Endothelial cell of umbilical vein (primary cell): ENCODE measurements at regions not wholly inside any gene's neighbourhood (a gene's known extent, or its start where the extent isn't known, plus 50 kb on each side); places are given as distances from the start of the nearest gene placed in this dataset.

Source experiments
- BruUV-seq: library from RNA; stranded (reverse); fragments of 400-500 nt; replicated peaks from 2 replicates; lab custom pipeline; 2021; lab: Mats Ljungman, UMichigan
- CTCF ChIA-PET: fragments of 300-600, 350-600 bp; sonication (Branson Sonifier 250); formaldehyde crosslinking; loops from one replicate; lab custom pipeline; 2021; ENCODE audit warnings: antibody characterized with exemption, inconsistent platforms; lab: Charles Lee
- POLR2A ChIA-PET: fragments of 300-600, 350-600 bp; sonication (Branson Sonifier 250); formaldehyde crosslinking; loops from one replicate; lab custom pipeline; 2021; ENCODE audit warnings: antibody characterized with exemption, inconsistent platforms; lab: Charles Lee
- DNase-seq: peaks from one replicate; pipeline ENCODE4 v3.0.0-alpha.2; 2011; ENCODE audit warnings: low read depth, low spot score
- FAIRE-seq: peaks from 2 replicates; lab custom pipeline; 2011; peaks lifted over from hg19 to GRCh38; lab: Jason Lieb, UNC
- H2AFZ ChIP-seq: 2 replicates; pipeline ENCODE4 v1.6.0; 2012; ENCODE audit warnings: low read depth, low read length, control low read depth, inconsistent platforms
- H3K27ac ChIP-seq: 2 replicates; pipeline ENCODE4 v1.5.1; 2011; ENCODE audit warnings: low read depth, mild to moderate bottlenecking, control low read depth, low read length, moderate library complexity; ENCODE audit not compliant: insufficient read depth
- H3K27me3 ChIP-seq, 2 experiments: 2 replicates each; pipeline versions ENCODE4 v1.6.0 to v1.6.1; 2011; ENCODE audit warnings: low read length in 2 of 2, mixed read lengths in 1 of 2; ENCODE audit not compliant: control insufficient read depth in 2 of 2, insufficient read depth in 2 of 2
- H3K36me3 ChIP-seq, 2 experiments: 2 replicates in 1 of 2; 3 replicates in 1 of 2; pipeline ENCODE4 v1.5.1; 2011; ENCODE audit warnings: low read length in 2 of 2, mild to moderate bottlenecking in 1 of 2, moderate library complexity in 1 of 2; ENCODE audit not compliant: control insufficient read depth in 2 of 2, insufficient read depth in 2 of 2; ENCODE audit errors: extremely low read depth in 1 of 2
- H3K4me1 ChIP-seq: 3 replicates; pipeline ENCODE4 v1.5.1; 2011; ENCODE audit warnings: mild to moderate bottlenecking, low read length; ENCODE audit not compliant: control insufficient read depth, insufficient read depth; ENCODE audit errors: extremely low read depth
- H3K4me2 ChIP-seq: 2 replicates; pipeline ENCODE4 v1.6.1; 2011; ENCODE audit warnings: low read length, control low read depth, mixed read lengths; ENCODE audit not compliant: insufficient read depth
- H3K4me3 ChIP-seq, 3 experiments: fragments of 200-600 bp in 1 of 3; sonication (generic), shearing (Covaris generic) in 1 of 3; replicated peaks in 1 of 3; 2 replicates each; pipeline ENCODE4 v1.5.1; 2011 to 2016; ENCODE audit warnings: control low read depth in 3 of 3, low read length in 3 of 3, mild to moderate bottlenecking in 2 of 3, inconsistent platforms in 1 of 3, low read depth in 1 of 3, moderate library complexity in 1 of 3; ENCODE audit not compliant: insufficient read depth in 1 of 3
- H3K79me2 ChIP-seq: 2 replicates; pipeline ENCODE4 v1.6.0; 2012; ENCODE audit warnings: low read length, inconsistent platforms; ENCODE audit not compliant: control insufficient read depth, insufficient read depth
- H3K9ac ChIP-seq: replicated peaks from 2 replicates; pipeline ENCODE3; 2011; ENCODE audit warnings: low read length, control low read depth; ENCODE audit not compliant: insufficient read depth; ENCODE audit errors: extremely low read depth
- H3K9me1 ChIP-seq: replicated peaks from 3 replicates; pipeline ENCODE4 v1.6.0; 2011; ENCODE audit warnings: mild to moderate bottlenecking, low read length; ENCODE audit not compliant: control insufficient read depth, insufficient read depth; ENCODE audit errors: extremely low read depth
- H3K9me3 ChIP-seq: replicated peaks from 2 replicates; pipeline ENCODE4 v1.5.1; 2012; ENCODE audit warnings: low read length, inconsistent platforms; ENCODE audit not compliant: control insufficient read depth, insufficient read depth
- H4K20me1 ChIP-seq: replicated peaks from 2 replicates; pipeline ENCODE3; 2011; ENCODE audit warnings: mild to moderate bottlenecking, low read length; ENCODE audit not compliant: control insufficient read depth, insufficient read depth; ENCODE audit errors: extremely low read depth
- CTCF ChIP-seq, 2 donors: IDR thresholded peaks; 1 replicate in 1 of 2; 2 replicates in 1 of 2; pipeline ENCODE4 v1.5.1; 2011; ENCODE audit warnings: low read length in 2 of 2, mild to moderate bottlenecking in 2 of 2, moderate library complexity in 2 of 2, control low read depth in 1 of 2, inconsistent platforms in 1 of 2, low read depth in 1 of 2; ENCODE audit not compliant: insufficient read depth in 1 of 2; ENCODE audit errors: extremely low read depth in 1 of 2
- EZH2 ChIP-seq: IDR thresholded peaks from 2 replicates; pipeline ENCODE4 v1.6.1; 2012; ENCODE audit warnings: borderline replicate concordance, low read depth, mild to moderate bottlenecking, moderate library complexity, low read length, inconsistent platforms; ENCODE audit not compliant: severe bottlenecking
- FOS ChIP-seq: IDR thresholded peaks from 2 replicates; pipeline ENCODE4 v1.6.1; 2011; ENCODE audit warnings: mild to moderate bottlenecking, low read length, moderate library complexity, borderline replicate concordance; ENCODE audit not compliant: insufficient read depth
- GATA2 ChIP-seq: IDR thresholded peaks from 2 replicates; pipeline ENCODE4 v1.7.0; 2011; ENCODE audit warnings: low read depth, mild to moderate bottlenecking, moderate library complexity, mixed read lengths, low read length; ENCODE audit not compliant: insufficient read length, insufficient read depth
- JUN ChIP-seq: IDR thresholded peaks from 2 replicates; pipeline ENCODE4 v1.6.1; 2011; ENCODE audit warnings: borderline replicate concordance, low read depth; ENCODE audit not compliant: insufficient read length, insufficient read depth
- MAX ChIP-seq: IDR thresholded peaks from 2 replicates; pipeline ENCODE4 v1.6.1; 2011; ENCODE audit not compliant: insufficient read depth, insufficient read length
- MYC ChIP-seq: IDR thresholded peaks from one replicate; pipeline ENCODE4 v1.6.1; 2011; ENCODE audit warnings: mild to moderate bottlenecking, low read depth, low read length
- POLR2A ChIP-seq: IDR thresholded peaks from 2 replicates; pipeline ENCODE4 v1.6.1; 2012; ENCODE audit warnings: low read depth, mild to moderate bottlenecking, control low read depth, low read length
- POLR2AphosphoS5 ChIP-seq: IDR thresholded peaks from 2 replicates; pipeline ENCODE4 v1.6.1; 2012; ENCODE audit warnings: low read depth, mild to moderate bottlenecking, control low read depth, low read length, moderate library complexity; ENCODE audit not compliant: insufficient read depth
- dilution Hi-C: fragments of 300-500 bp; cut with MboI; formaldehyde crosslinking; loops from one replicate; pipeline ENCODE4 v1.15.0; 2019; ENCODE audit warnings: low sequenced_read_pairs; ENCODE audit not compliant: extremely low pct_ligation_motif_present
- intact Hi-C: fragments of 100-400 bp; cut with micrococcal nuclease; formaldehyde crosslinking; loops from one replicate; pipeline ENCODE4 v1.10.0; 2022

GRCh38 chr6:99789767-99790166 lies 183.1 kb downstream of the PRDM13 start:
- H3K27me3 ChIP-seq = peaks cover 3 to 5% of the 10 kb centered on the region in 2 experiments
- intact Hi-C loops = no loop called here
- H3K4me1 ChIP-seq = no peaks in the 10 kb centered on the region
- H3K27ac ChIP-seq = no peak overlapping the region
- no peaks in the 10 kb centered on the region for H3K79me2 ChIP-seq
- no peak for FAIRE-seq
- no peaks in the 10 kb centered on the region for H3K9me1 ChIP-seq
- BruUV-seq = no TSS peak
- TF ChIP-seq MYC = no peak
- no peak for TF ChIP-seq GATA2
- no peak for TF ChIP-seq MAX
- ChIA-PET POLR2A (no interaction called here), CTCF (no interaction called here)
- H3K36me3 ChIP-seq = no peaks in the 10 kb centered on the region
- H2AFZ ChIP-seq = no peak overlapping the region
- no peak overlapping the region for H3K4me2 ChIP-seq
- dilution Hi-C loops = no loop called here
- no peaks in the 10 kb centered on the region for H4K20me1 ChIP-seq
- H3K4me3 ChIP-seq = no peak overlapping the region
- DNase-seq = no peak
- H3K9ac ChIP-seq = no peak overlapping the region
- no peaks in the 10 kb centered on the region for H3K9me3 ChIP-seq

- no peak for TF ChIP-seq MYC
- TF ChIP-seq GATA2 = no peak
- no peak for TF ChIP-seq MAX
- no peak for TF ChIP-seq CTCF (IDR thresholded peaks at IDR 0.05; ENCODE audit: extremely low read depth in 1 of 2, insufficient read depth in 1 of 2, low read depth in 1 of 2, low read length in 2 of 2)
- TF ChIP-seq EZH2 = no peak
- TF ChIP-seq POLR2AphosphoS5 = no peak
- TF ChIP-seq POLR2A = no peak
- no peak for TF ChIP-seq FOS
- TF ChIP-seq JUN = no peak
- Histone ChIP-seq H3K4me2 (no peak overlapping the region), H3K27me3 (peaks cover 3 to 5% of the 10 kb centered on the region in 2 experiments), H3K27ac (no peak overlapping the region), H3K36me3 (no peaks in the 10 kb centered on the region), H3K4me1 (no peaks in the 10 kb centered on the region), H2AFZ (no peak overlapping the region), H3K9me3 (no peaks in the 10 kb centered on the region), H3K9ac (no peak overlapping the region), H3K9me1 (no peaks in the 10 kb centered on the region), H3K79me2 (no peaks in the 10 kb centered on the region), H4K20me1 (no peaks in the 10 kb centered on the region), H3K4me3 (no peak overlapping the region)
- intact Hi-C loops = no loop called here
- FAIRE-seq = no peak
- BruUV-seq = no TSS peak
- POLR2A ChIA-PET = no interaction called here
- CTCF ChIA-PET = no interaction called here
- DNase-seq = no peak
- dilution Hi-C loops = no loop called here
Measured at GRCh38 chr6:99790679-99791078, 184.0 kb downstream of the PRDM13 start.
